H9 (cell line): ENCODE measurements at regions not wholly inside any gene's neighbourhood (a gene's known extent, or its start where the extent isn't known, plus 50 kb on each side); places are given as distances from the start of the nearest gene placed in this dataset.

ENCODE experiments used
- DNase-seq: peaks from one replicate; pipeline ENCODE4 v3.0.0-alpha.2; 2017
- H2AFZ ChIP-seq: one replicate; pipeline ENCODE4 v1.6.1; 2013; ENCODE audit warnings: mild to moderate bottlenecking, low read length, control low read depth, moderate library complexity
- H2AK5ac ChIP-seq: 2 replicates; pipeline ENCODE4 v1.6.1; 2013; ENCODE audit warnings: low read length, control low read depth, mixed read lengths; ENCODE audit not compliant: insufficient read length
- H2BK120ac ChIP-seq: one replicate; pipeline ENCODE4 v1.6.1; 2013; ENCODE audit warnings: low read depth, mild to moderate bottlenecking, low read length, control low read depth, inconsistent platforms; ENCODE audit not compliant: poor library complexity, severe bottlenecking
- H2BK12ac ChIP-seq: 2 replicates; pipeline ENCODE4 v1.6.1; 2013; ENCODE audit warnings: low read length, control low read depth, mixed read lengths, low read depth; ENCODE audit not compliant: insufficient read length
- H2BK15ac ChIP-seq: 2 replicates; pipeline ENCODE4 v1.6.1; 2013; ENCODE audit warnings: low read depth, low read length, control low read depth
- H2BK20ac ChIP-seq: one replicate; pipeline ENCODE4 v1.6.1; 2013; ENCODE audit warnings: low read depth, mild to moderate bottlenecking, low read length, control low read depth, inconsistent platforms; ENCODE audit not compliant: poor library complexity, severe bottlenecking
- H2BK5ac ChIP-seq: 2 replicates; pipeline ENCODE4 v1.6.1; 2013; ENCODE audit warnings: low read length, control low read depth, mixed read lengths; ENCODE audit not compliant: insufficient read length
- H3K14ac ChIP-seq: 2 replicates; pipeline ENCODE4 v1.6.1; 2013; ENCODE audit warnings: low read length, control low read depth; ENCODE audit not compliant: insufficient read depth
- H3K18ac ChIP-seq: 2 replicates; pipeline ENCODE4 v1.6.1; 2013; ENCODE audit warnings: low read depth, mild to moderate bottlenecking, mixed read lengths, low read length, control low read depth; ENCODE audit not compliant: insufficient read length
- H3K23ac ChIP-seq: 2 replicates; pipeline ENCODE4 v1.6.1; 2013; ENCODE audit warnings: low read length, control low read depth, mixed read lengths, low read depth; ENCODE audit not compliant: insufficient read length
- H3K23me2 ChIP-seq: 2 replicates; pipeline ENCODE4 v1.6.1; 2013; ENCODE audit warnings: low read depth, mild to moderate bottlenecking, mixed read lengths, low read length, control low read depth; ENCODE audit not compliant: insufficient read length, poor library complexity, severe bottlenecking
- H3K27ac ChIP-seq: 2 replicates; pipeline ENCODE4 v1.5.1; 2013; ENCODE audit warnings: low read length, control low read depth, mixed read lengths, low read depth; ENCODE audit not compliant: insufficient read length
- H3K27me3 ChIP-seq: 2 replicates; pipeline ENCODE4 v1.6.1; 2013; ENCODE audit warnings: low read length, control low read depth, inconsistent platforms; ENCODE audit not compliant: insufficient read depth
- H3K4ac ChIP-seq: 2 replicates; pipeline ENCODE4 v1.6.1; 2013; ENCODE audit warnings: low read depth, mild to moderate bottlenecking, control low read depth, inconsistent platforms, low read length, moderate library complexity
- H3K4me1 ChIP-seq: 2 replicates; pipeline ENCODE4 v1.6.1; 2013; ENCODE audit warnings: low read length, control low read depth, inconsistent platforms; ENCODE audit not compliant: insufficient read depth
- H3K4me2 ChIP-seq: 2 replicates; pipeline ENCODE4 v1.6.1; 2013; ENCODE audit warnings: low read length, control low read depth, mixed read lengths; ENCODE audit not compliant: insufficient read length, insufficient read depth
- H3K56ac ChIP-seq: 2 replicates; pipeline ENCODE4 v1.6.1; 2013; ENCODE audit warnings: low read depth, mild to moderate bottlenecking, mixed read lengths, low read length, control low read depth; ENCODE audit not compliant: insufficient read length
- H3K79me1 ChIP-seq: 2 replicates; pipeline ENCODE4 v1.6.1; 2013; ENCODE audit warnings: low read depth, mild to moderate bottlenecking, moderate library complexity, low read length, control low read depth, inconsistent platforms; ENCODE audit not compliant: insufficient read depth, poor library complexity, severe bottlenecking
- H3K79me2 ChIP-seq: 2 replicates; pipeline ENCODE4 v1.6.1; 2013; ENCODE audit warnings: low read length, control low read depth, inconsistent platforms; ENCODE audit not compliant: insufficient read depth
- H3K9ac ChIP-seq: 2 replicates; pipeline ENCODE4 v1.6.1; 2013; ENCODE audit warnings: low read length, control low read depth, mixed read lengths; ENCODE audit not compliant: insufficient read length; ENCODE audit errors: extremely low read depth
- H3K9me3 ChIP-seq: one replicate; pipeline ENCODE4 v1.6.1; 2013; ENCODE audit warnings: low read depth, low read length, inconsistent platforms; ENCODE audit not compliant: control insufficient read depth
- H3T11ph ChIP-seq: one replicate; pipeline ENCODE4 v1.6.1; 2013; ENCODE audit warnings: mild to moderate bottlenecking, low read length, control low read depth, inconsistent platforms
- H4K20me1 ChIP-seq: one replicate; pipeline ENCODE4 v1.6.1; 2013; ENCODE audit not compliant: control insufficient read depth, insufficient read length, insufficient read depth
- H4K5ac ChIP-seq: 2 replicates; pipeline ENCODE4 v1.6.1; 2013; ENCODE audit warnings: low read depth, mild to moderate bottlenecking, mixed read lengths, low read length, control low read depth; ENCODE audit not compliant: insufficient read length
- H4K8ac ChIP-seq: replicated peaks from 2 replicates; pipeline ENCODE4 v1.6.1; 2013; ENCODE audit warnings: low read length, control low read depth, mixed read lengths, low read depth; ENCODE audit not compliant: insufficient read length
- H4K91ac ChIP-seq: 2 replicates; pipeline ENCODE4 v1.6.1; 2013; ENCODE audit warnings: low read depth, mild to moderate bottlenecking, moderate library complexity, mixed read lengths, low read length, control low read depth; ENCODE audit not compliant: insufficient read length
- H3K27ac Mint-ChIP-seq, 3 experiments: 2 replicates in 2 of 3; 3 replicates in 1 of 3; pipeline ENCODE4 v1.8.0; 2020 to 2021; ENCODE audit warnings: mixed read lengths in 3 of 3, mild to moderate bottlenecking in 1 of 3, moderate library complexity in 1 of 3
- H3K27me3 Mint-ChIP-seq: 2 replicates; pipeline ENCODE4 v1.8.0; 2021; ENCODE audit warnings: low read depth, mild to moderate bottlenecking, moderate library complexity, mixed read lengths
- H3K36me3 Mint-ChIP-seq, 3 experiments: 2 replicates in 2 of 3; 3 replicates in 1 of 3; pipeline ENCODE4 v1.8.0; 2020 to 2021; ENCODE audit warnings: low read depth in 3 of 3, mixed read lengths in 3 of 3; ENCODE audit not compliant: insufficient read depth in 1 of 3
- H3K4me1 Mint-ChIP-seq, 2 experiments: 2 replicates each; pipeline ENCODE4 v1.8.0; 2020; ENCODE audit warnings: mixed read lengths in 2 of 2
- H3K4me3 Mint-ChIP-seq, 2 experiments: 2 replicates in 1 of 2; 3 replicates in 1 of 2; pipeline ENCODE4 v1.8.0; 2020 to 2021; ENCODE audit warnings: mild to moderate bottlenecking in 2 of 2, mixed read lengths in 2 of 2, moderate library complexity in 1 of 2
- H3K9me3 Mint-ChIP-seq, 2 experiments: 2 replicates in 1 of 2; 3 replicates in 1 of 2; pipeline ENCODE4 v1.8.0; 2020; ENCODE audit warnings: mild to moderate bottlenecking in 2 of 2, mixed read lengths in 2 of 2, moderate library complexity in 1 of 2
- WGBS: extraction: QIAGEN DNeasy Blood & Tissue Kit; methylation state at CpG from one replicate; pipeline ENCODE4 v1.1.7; 2013; ENCODE audit warnings: missing lambda C conversion rate, low lambda C conversion rate, mixed read lengths; ENCODE audit not compliant: insufficient read length; ENCODE audit errors: extremely low coverage; 5-methylcytosine and 5-hydroxymethylcytosine counted together
- TF ChIP-seq, protein P1 (sequence below): fragments of 200-600 bp; sonication (generic); conservative IDR thresholded peaks from 3 replicates; pipeline ENCODE4 v1.8.0; 2021; ENCODE audit warnings: antibody characterized with exemption, mild to moderate bottlenecking

DNA sequence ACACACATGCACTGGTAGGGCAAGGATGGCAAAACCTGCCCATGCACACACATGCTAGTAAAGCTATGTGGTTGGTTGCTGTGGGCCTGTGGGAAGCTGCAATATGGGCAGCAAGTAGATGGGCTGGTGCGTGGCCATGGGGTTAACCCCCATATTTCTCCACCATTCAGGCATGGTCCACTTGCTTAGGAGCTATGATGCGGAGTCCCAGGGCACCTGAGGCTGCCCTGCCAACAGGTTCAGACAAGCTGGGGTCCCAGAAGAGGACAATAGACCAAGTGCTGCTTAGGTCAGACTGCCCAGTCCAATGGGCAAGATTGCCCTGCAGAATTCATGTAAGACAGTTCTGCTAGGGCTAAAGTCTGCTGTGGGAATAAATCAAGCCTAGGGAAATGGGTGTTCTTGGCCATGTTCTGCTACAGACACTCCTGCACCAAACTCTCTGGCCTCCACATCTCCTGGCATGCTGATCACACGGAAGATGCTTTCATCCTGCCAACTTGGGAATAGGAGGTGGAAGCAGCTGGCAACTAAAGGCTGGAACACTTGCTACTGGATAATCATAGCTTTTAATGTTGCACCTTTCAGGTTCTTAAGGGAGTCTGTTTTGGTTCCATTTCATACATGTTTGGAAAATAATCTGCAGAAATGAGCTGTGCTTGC lies 646.3 kb upstream of the SLITRK1 start:
- Histone ChIP-seq H3K56ac (no peak overlapping the region), H3K23me2 (no peaks in the 10 kb centered on the region), H2BK5ac (no peak overlapping the region), H2BK15ac (no peak overlapping the region), H4K5ac (no peak overlapping the region), H4K91ac (no peak overlapping the region), H3K4ac (no peak overlapping the region), H3K79me1 (no peaks in the 10 kb centered on the region), H3K27ac (no peak overlapping the region), H3K4me2 (no peak overlapping the region), H3K23ac (no peak overlapping the region), H2BK12ac (no peak overlapping the region), H3K14ac (no peak overlapping the region), H3K79me2 (no peaks in the 10 kb centered on the region), H2AK5ac (no peak overlapping the region), H3K18ac (no peak overlapping the region), H3K9ac (no peak overlapping the region), H4K20me1 (no peaks in the 10 kb centered on the region), H3K27me3 (no peaks in the 10 kb centered on the region), H3T11ph (no peak overlapping the region), H4K8ac (peak overlapping the region; percentile 20), H3K9me3 (no peaks in the 10 kb centered on the region), H2BK20ac (no peak overlapping the region), H3K4me1 (no peaks in the 10 kb centered on the region), H2AFZ (no peak overlapping the region), H2BK120ac (no peak overlapping the region)
- Mint-ChIP-seq H3K9me3 (no peaks in the 10 kb centered on the region; a peak in 1 of 5 replicates), H3K4me1 (no peaks in the 10 kb centered on the region), H3K36me3 (no peaks in the 10 kb centered on the region), H3K27me3 (no peaks in the 10 kb centered on the region), H3K4me3 (no peak overlapping the region), H3K27ac (no peak overlapping the region)
- DNase-seq: no peak
- TF ChIP-seq, protein P1, sequence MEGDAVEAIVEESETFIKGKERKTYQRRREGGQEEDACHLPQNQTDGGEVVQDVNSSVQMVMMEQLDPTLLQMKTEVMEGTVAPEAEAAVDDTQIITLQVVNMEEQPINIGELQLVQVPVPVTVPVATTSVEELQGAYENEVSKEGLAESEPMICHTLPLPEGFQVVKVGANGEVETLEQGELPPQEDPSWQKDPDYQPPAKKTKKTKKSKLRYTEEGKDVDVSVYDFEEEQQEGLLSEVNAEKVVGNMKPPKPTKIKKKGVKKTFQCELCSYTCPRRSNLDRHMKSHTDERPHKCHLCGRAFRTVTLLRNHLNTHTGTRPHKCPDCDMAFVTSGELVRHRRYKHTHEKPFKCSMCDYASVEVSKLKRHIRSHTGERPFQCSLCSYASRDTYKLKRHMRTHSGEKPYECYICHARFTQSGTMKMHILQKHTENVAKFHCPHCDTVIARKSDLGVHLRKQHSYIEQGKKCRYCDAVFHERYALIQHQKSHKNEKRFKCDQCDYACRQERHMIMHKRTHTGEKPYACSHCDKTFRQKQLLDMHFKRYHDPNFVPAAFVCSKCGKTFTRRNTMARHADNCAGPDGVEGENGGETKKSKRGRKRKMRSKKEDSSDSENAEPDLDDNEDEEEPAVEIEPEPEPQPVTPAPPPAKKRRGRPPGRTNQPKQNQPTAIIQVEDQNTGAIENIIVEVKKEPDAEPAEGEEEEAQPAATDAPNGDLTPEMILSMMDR: no peak
- no CpG with 5 or more reads among the region's 3 CpGs for WGBS
